NCI-H2196 (cell line): ENCODE measurements at regions not wholly inside any gene's neighbourhood (a gene's known extent, or its start where the extent isn't known, plus 50 kb on each side); places are given as distances from the start of the nearest gene placed in this dataset.

Source experiments
- DNase-seq: peaks from one replicate; lab custom pipeline; 2025; ENCODE audit not compliant: unreplicated experiment; lab: John Stamatoyannopoulos, UW

DNA sequence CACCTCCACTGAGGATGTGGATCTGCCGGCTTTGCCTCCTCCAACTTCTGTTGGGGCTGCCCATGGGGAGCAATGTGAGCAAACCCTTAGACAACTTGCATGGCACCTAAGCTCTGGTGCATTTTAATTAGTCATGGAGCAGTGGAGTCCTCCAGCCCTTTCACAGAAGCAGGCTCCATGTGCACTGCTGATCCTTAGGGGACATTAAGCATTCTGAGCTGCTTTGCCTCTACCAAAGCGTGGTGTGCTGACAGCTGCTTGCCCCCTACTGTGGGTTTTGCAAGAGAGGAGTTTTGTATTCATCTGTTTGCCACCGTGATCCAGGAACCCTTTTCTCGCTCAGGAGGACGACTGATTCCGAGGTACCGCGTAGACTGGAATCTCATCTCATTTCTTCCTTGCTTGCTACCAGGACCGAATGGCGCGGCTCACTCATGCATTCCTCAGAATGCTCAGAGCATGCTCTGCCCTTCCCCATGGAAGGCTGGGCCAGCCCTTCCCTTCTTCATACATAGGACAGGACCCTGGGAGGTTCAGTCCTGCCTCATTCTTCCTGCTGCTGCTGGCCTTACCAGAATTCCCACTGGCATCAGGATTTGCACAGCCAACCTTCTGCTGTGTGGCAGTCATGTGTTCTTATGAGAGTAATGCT lies 432.5 kb downstream of the GADD45G start:
- DNase-seq, result no peak

DNA sequence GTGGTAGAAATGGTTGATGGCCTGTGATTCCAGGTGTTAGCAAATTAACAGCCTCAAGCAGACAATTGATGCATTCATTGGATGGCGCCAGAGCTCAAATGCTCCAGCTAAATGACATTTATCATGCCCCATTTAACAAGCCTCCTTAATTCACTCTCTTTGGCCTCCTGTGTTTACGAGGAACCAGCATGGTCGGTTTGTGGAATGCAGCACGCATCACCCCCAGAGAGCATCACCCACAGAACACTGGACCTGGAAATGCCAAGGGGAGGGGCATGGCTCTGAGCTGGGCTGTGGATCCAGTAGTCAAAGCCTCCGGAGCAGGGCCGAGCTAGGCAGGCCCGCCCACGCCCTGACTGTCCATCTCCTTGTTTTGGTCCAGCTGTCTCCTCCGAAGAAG lies 434.0 kb downstream of the GADD45G start:
- DNase-seq, result no peak

DNA sequence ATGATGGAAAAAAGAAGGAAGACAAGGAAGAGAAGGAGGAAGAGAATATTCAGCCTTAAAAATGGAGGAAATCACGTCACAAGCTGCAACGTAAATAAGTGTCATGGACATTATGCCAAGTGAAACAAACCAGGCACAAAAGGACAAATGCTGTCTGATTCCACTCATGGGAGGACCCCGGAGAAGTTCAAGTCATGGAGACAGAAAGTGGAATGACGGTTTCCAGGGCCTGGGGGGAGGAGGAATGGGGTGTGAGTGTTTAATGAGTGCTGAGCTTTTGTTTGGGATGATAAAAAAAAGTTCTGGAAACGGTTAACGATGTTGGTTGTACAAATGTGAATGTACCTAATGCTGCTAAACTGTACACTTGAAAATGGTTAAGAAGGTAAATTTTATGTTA lies 439.5 kb downstream of the GADD45G start:
- peak; percentile 18 for DNase-seq

DNA sequence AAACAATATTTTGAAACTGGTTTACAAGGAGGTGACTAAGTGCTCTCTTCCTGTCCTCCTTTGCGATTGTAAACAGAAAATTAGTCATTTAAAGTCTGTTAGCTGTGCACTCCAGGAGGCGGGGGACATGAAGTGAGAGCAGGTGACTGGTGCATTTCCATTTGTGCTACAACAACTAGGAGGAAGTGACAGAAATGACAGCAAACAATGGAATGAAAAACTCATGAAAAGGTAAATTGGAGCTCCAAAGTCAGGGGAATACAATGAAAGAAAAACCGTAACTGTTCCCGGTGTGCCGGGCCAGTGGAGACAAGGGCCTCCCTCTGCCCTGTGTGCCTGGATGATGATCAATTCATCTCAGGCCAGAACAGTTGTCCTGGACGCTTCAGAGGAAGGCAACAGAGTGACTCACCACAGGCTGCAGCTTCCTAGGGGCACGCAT lies 439.9 kb downstream of the GADD45G start:
- DNase-seq, result peak; percentile 65

DNA sequence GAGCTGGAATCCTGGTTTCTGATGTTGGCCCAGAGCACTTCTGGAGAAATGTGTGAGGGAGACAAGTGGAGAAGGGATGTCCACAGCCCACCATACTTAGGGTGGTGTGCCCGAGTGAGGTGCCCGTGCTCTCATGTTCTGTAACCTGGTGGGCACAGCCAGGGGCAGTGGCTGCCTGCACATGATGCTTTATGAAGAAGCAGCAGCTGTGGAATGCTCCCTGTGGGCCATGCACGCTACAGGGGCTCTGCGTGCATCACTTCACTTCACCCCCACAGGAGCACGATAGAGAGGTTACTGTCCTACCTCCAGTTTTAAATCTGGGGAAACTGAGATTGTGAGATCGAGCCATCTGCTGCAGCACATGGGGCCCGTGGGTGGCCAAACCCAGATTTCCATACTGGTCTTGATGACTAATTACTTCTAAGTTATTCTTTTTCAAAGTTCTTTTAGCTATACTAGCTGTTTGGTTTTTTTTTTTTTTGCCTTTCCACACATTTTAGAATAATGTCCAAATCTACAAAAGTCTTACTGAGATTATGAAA lies 441.6 kb downstream of the GADD45G start:
- no peak for DNase-seq

DNA sequence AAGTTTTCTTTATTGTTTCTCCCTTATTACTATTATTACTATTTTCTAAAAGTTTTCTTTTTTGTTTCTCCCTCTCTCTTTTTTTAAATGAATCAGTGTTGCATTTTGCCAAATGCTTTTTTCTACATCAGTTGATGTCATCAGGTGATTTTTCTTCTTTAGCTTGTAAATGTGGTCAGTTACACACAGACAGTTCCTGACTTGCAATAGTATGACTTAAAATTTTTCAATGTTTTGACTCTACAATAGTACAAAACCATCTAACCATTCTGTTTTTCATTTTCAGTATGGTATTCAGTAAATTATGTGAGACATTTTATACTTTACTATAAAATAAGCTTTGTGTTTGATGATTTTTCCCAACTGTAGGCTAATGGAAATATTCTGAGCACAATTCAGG lies 443.0 kb downstream of the GADD45G start:
- DNase-seq, result no peak

DNA sequence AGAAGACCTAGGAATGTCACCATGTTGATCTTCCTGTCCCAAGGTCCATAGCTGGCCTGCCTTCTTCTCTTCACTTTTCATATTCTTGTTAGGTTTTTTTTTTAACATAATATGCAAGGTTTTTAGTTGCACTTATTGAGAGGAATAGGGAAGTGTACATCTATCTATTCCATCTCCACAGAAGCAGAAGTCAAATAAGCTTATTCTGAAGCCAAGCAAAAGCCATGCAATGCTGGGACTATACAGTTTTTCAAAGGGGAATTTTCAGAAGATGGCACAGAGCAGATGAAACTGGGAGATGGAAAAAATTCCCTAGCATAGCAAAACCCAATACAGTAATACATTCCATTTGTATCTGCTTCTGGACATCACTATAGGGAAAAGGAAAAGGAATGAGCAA lies 447.6 kb downstream of the GADD45G start:
- no peak for DNase-seq

DNA sequence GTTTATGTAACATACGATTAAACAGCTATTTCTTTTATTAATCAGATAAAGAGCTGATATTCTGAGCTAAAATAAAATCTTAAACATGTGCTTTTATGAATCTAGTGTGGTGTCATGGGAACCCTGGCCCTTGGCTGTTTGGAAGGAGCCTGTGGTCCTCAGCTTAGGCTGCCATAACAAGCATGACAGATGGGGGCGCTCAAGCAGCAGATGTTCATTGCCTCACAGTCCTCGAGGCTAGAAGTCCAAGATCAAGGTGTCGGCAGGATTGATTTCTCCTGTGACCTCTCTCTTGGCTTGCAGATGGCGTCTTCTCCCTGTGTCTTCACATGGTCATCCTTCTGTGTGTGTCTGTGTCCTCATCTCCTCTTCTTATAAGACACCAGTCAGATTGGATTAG lies 448.2 kb downstream of the GADD45G start:
- DNase-seq, result no peak

DNA sequence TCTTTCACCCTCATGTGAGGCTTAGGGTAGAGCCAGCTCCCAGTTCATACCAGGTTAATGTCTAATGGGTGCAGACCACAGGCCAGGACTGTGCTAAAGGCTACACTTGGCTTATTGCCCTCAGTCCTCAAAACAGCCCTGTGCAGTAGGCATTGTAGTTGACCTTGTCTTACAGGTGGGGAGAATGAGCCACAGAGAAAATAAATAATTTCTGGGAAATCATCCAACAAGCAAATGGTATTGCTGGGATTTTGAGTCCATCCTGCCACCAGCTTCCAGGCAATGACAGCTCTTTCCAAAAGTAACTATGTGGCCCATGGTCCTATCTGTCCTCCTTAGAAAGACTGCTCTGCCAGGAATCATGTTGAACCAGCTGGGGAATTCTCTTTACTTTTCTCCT lies 450.0 kb downstream of the GADD45G start:
- peak; percentile 58 for DNase-seq

DNA sequence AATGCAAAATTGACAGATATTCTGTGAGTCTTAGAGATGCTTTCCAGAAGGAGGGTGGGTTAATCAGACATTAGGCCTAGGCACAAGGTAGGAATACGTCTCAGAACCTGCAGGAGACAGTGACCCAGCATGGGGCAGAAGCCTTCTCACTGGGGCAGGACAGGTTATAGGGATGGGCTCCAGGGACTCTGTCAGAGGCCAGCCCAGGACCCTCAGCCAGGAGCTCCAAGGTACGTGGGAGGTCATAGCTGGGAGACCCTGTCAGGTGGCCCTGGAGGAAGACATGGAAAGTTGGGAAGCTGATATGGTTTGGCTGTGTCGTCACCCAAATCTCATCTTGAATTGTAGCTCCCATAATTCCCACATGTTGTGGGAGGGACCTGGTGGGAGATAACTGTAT lies 450.4 kb downstream of the GADD45G start:
- DNase-seq, result no peak

DNA sequence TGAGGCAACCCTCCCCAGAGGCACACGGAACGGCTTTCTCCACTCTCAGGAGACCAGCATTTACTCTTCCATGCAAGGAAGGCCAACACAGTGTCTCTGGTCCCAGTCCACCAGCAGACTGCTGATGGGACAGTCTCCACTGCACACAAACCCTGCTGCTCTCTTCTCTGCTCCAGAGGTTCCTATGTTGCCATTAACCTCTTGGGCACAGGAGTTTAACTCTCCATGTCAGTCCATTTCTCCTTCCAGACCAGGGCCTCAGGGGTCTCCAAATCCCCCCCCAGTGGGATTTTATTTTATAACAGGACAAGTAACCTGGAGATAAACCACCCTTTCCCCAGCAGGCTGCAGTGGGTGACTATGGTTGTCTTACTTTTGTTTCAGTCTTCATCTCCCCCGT lies 452.5 kb downstream of the GADD45G start:
- no peak for DNase-seq

DNA sequence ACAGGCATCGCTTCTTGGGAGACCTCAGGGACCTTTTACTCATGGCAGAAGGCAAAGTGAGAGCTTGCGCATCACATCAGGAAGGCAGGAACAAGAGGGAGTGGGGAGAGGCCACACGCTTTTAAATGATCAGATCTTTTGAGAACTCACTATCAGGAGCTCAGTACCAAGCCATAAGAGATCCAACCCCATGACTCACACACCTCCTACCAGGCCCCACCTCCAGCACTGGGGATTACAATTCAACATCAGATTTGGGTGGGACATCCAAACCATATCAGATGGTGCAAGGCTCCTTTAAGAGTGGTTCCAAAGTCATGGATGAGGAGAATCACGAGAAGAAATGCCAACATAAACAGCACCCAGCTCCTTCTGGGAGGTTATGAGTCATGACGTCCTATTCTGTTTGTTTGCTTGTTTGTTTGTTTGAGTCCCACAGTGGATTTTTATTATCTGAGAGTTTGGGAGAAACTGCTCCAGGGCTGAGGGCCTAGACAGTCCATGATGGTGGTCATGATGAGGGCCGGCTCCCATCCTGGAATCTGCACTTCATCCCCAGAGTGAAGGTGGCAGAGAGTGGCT lies 453.5 kb downstream of the GADD45G start:
- DNase-seq, result no peak

DNA sequence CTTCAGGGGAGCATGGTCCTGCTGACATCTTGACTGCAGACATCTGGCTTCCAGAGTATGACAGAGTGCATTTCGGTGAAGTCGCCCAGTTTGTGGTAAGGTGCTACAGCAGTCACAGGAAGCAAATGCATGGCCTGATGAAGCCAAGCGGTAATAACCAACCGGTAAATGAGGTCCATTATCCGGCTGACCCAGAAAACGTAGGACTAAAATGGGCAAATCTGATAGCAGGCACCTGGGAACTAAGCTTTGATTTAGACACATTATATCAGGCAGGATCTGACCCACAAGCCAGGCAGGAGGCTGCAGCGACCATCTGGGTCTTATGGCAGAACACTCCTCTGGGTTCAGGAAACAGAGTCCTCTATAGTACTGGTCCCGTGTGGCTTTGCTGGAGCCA lies 454.6 kb downstream of the GADD45G start:
- no peak for DNase-seq

DNA sequence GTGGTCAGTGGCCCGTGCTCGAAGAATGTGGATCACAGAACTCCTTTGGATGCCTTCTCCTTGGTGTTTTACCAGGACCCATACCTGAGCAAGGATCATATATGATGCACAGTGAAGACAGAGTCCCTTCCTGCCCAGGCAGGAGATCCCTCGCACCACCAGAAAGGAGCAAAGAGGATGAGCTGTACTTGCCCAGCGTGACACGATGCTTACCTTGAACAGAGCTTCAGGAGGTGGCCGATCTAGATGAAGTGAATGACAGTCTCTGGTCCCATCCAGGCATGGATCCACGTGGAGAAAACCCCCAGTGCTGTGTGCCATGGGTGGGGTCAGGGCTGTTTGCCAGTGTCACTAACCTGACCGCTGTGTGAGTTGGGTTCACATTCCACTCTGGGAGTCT lies 455.4 kb downstream of the GADD45G start:
- DNase-seq, result no peak

DNA sequence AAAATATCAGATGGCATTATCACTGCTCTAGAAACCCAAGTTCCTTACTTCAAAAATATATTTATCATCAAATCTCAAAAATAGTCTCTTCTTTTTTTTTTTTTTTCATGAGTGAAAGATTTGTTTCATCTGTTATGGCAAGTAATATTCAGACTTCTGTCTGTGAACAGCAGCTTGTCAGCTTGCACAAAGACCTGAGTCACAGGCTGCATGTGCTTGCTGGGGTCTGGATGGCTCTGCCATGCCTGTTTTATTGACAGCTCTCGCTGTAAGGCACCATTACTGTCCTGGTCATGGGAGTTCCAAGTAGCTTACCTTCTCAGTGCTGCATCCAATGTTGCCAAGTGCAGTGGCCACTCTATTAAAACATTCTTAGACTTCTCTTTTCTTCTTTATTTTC lies 456.4 kb downstream of the GADD45G start:
- no peak for DNase-seq

DNA sequence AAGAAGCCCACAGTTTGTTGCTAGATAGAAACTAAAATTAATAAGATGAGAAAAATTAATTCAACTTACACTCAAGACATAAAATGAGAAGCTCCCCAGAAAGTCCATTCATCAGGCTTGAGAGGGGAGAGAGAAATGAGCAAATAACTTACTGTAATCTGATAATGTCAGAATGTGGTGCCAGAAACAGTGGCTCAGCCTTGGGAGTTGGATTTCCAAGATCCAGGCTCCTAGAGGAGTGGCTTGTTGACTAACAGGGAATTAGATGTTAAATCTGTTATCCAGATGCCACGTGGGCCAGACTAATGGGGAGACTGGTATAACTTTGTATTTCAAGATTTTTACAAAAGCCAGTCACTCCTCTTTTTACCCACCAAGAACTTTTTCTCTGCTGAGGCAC lies 458.2 kb downstream of the GADD45G start:
- no peak for DNase-seq

DNA sequence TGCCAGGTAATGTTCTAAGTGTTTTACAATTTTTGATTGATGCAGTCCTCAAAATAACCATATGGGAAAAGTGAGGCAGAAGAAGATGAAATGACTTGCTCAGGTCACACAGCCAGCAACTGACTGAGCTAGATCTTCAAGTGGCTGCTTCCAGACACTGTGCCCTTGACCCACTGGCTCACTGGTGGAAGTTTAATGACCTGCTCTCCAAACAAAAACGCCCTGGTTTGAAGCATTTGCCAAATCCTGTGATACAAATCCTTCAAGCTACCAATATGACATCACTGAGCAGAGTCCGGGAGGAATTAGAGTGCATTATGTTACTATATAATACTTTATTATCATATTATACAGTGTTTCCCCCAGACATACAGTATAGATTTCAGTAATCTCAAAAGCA lies 459.4 kb downstream of the GADD45G start:
- no peak for DNase-seq

DNA sequence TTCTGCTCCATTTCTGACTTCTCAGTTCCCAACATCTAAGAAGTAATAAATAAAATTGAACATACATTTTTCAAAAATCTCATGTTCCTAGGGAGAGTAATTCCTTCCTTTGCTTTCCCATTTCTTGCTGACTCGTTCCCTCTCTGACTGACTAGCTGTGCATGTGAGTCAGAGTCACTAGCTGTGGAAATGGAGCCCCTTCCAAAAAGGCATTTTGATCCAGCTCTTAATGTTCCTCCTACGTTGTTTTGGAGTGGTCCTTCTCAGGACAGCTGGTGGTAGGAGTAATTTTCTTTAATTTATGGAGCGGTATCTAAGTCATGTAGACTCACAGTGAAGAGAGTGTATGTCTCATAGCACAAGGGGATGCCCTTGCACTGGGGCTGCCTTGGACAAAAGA lies 460.2 kb downstream of the GADD45G start:
- no peak for DNase-seq

DNA sequence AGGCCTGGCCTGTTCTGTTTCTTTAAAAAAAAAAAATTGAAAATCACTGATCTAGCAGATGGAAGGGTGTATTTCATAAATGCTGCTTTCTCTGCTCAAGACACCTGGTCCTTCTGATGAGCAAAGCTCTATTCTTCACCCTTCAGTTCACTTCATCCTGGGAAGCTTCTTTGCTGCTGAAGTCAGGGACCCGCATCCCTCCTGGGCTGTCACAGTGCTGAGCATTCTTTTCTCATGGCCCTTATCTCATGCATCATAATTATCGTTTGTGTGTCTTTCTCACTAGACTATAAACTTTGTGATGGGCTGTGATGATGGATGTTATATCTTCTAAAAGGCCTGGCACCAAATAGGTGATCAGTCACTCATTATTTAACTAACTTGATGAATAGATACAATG lies 461.0 kb downstream of the GADD45G start:
- DNase-seq, result no peak

DNA sequence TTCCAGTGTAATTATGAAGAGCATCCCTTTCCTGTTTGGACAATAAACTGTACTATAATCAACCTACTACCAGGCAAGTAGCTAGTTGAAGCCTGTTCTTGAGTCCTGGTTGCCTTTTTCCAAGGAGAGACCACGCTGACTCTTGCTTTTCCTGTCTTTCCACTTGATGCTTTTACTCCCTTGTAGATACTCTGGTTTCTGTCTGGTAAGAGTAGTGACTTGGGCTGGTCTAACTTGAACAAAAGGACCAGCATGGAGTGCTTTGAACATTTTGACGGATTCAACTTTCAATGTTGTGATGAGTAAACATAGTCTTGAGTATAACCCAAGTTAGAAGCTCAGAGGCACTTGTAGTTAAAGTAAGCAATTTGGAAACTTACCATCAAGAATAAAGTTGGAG lies 464.3 kb downstream of the GADD45G start:
- no peak for DNase-seq

DNA sequence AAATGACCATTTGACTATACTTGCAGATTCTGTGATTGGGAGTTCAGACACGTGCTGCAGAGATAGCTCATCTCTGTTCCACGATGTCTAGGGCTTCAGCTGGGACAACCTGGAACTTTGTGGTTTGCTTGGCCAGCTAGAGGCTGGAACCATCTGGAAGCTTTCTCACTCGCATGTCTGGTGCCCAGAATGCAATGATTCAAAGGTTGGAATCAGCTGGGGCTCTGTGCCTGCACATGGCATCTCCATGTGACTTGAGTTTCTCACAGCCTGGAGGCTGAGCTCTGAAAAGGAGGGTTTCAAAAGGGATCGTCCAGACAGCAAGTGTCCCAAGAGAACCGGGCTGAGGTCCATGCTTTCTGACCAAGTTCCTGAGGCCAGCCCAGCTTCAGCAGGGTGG lies 465.2 kb downstream of the GADD45G start:
- no peak for DNase-seq

DNA sequence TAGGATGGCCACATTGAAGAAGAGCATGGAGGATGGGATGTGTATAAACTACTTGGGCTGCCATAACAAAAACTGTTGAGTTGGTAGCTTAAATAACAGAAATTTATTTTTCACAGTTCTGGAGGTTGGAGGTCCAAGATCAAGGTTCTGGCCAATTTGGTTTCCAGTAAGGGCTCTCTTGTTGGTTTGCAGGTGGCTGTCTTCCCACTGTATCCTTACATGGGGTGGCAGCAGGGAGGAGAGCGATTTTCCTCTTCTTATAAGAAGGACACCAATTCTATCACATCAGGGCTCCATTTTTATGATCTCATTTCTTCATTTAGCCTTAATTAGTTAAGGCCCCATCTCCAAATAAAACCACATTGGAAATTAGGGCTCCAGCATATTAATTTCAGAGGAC lies 465.7 kb downstream of the GADD45G start:
- no peak for DNase-seq
